ENCODE measurements at regions not wholly inside any gene's neighbourhood (a gene's known extent, or its start where the extent isn't known, plus 50 kb on each side); places are given as distances from the start of the nearest gene placed in this dataset.

- no peak overlapping the region for H3K4me3 ChIP-seq (ENCODE audit: low read length)
- no peaks in the 10 kb centered on the region for H3K27me3 Mint-ChIP-seq (ENCODE audit: insufficient read depth)
- WGBS, 2 experiments (ENCODE audit: insufficient coverage in 1 of 2, insufficient read length in 1 of 2): 81 to 100% methylated on average over 1 to 3 of the region's 3 CpGs
Measured at GRCh38 chr3:102102394-102102793, 253.1 kb downstream of the NFKBIZ start.

GRCh38 chr3:102104033-102104432 is 254.7 kb downstream of the NFKBIZ start:
- Histone ChIP-seq H3K36me3 (ENCODE audit: control insufficient read depth, insufficient read depth, low read length) (no peaks in the 10 kb centered on the region), H3K27ac (ENCODE audit: low read depth, low read length) (no peak overlapping the region), H3K4me3 (ENCODE audit: low read length) (no peak overlapping the region), H3K9ac (ENCODE audit: extremely low read depth, low read length, poor library complexity, severe bottlenecking) (no peak overlapping the region), H3K9me3 (ENCODE audit: control insufficient read depth, low read length) (peaks cover 3% of the 10 kb centered on the region), H3K4me1 (ENCODE audit: control insufficient read depth, insufficient read depth, low read length) (no peaks in the 10 kb centered on the region), H3K27me3 (ENCODE audit: control insufficient read depth, insufficient read depth, low read length, poor library complexity, severe bottlenecking) (no peaks in the 10 kb centered on the region)
- no peak overlapping the region for H3K27ac Mint-ChIP-seq
- H3K4me3 Mint-ChIP-seq: no peak overlapping the region
- no peaks in the 10 kb centered on the region for H3K36me3 Mint-ChIP-seq (ENCODE audit: low read depth)
- 75 to 92% methylated on average over 1 to 2 of the region's 2 CpGs for WGBS, 2 experiments (ENCODE audit: insufficient coverage in 1 of 2, insufficient read length in 1 of 2)
- H3K4me1 Mint-ChIP-seq: no peaks in the 10 kb centered on the region
- no peaks in the 10 kb centered on the region for H3K9me3 Mint-ChIP-seq
- no peak for TF ChIP-seq CTCF (conservative IDR thresholded peaks at IDR 0.05)
- no peak for DNase-seq
- no peaks in the 10 kb centered on the region for H3K27me3 Mint-ChIP-seq (ENCODE audit: insufficient read depth)

More at GRCh38 chr3:102102394-102102793, 253.1 kb downstream of the NFKBIZ start:
- Histone ChIP-seq H3K9me3 (ENCODE audit: control insufficient read depth, low read length) (no peaks in the 10 kb centered on the region), H3K4me1 (ENCODE audit: control insufficient read depth, insufficient read depth, low read length) (no peaks in the 10 kb centered on the region), H3K27ac (ENCODE audit: low read depth, low read length) (no peak overlapping the region), H3K27me3 (ENCODE audit: control insufficient read depth, insufficient read depth, low read length, poor library complexity, severe bottlenecking) (no peaks in the 10 kb centered on the region), H3K36me3 (ENCODE audit: control insufficient read depth, insufficient read depth, low read length) (no peaks in the 10 kb centered on the region), H3K9ac (ENCODE audit: extremely low read depth, low read length, poor library complexity, severe bottlenecking) (no peak overlapping the region)
- DNase-seq: no peak
- no peaks in the 10 kb centered on the region for H3K9me3 Mint-ChIP-seq
- no peak overlapping the region for H3K4me3 Mint-ChIP-seq
- H3K27ac Mint-ChIP-seq: no peak overlapping the region
- no peaks in the 10 kb centered on the region for H3K4me1 Mint-ChIP-seq
- TF ChIP-seq CTCF (conservative IDR thresholded peaks at IDR 0.05): no peak
- H3K36me3 Mint-ChIP-seq (ENCODE audit: low read depth): no peaks in the 10 kb centered on the region

GRCh38 chr3:102105193-102105592 is 255.9 kb downstream of the NFKBIZ start:
- peaks cover 3% of the 10 kb centered on the region for H3K9me3 ChIP-seq (ENCODE audit: control insufficient read depth, low read length)
- H3K27ac ChIP-seq (ENCODE audit: low read depth, low read length): no peak overlapping the region
- H3K9ac ChIP-seq (ENCODE audit: extremely low read depth, low read length, poor library complexity, severe bottlenecking): no peak overlapping the region
- DNase-seq: no peak
- H3K4me3 Mint-ChIP-seq: no peak overlapping the region
- H3K36me3 Mint-ChIP-seq (ENCODE audit: low read depth): no peaks in the 10 kb centered on the region
- WGBS, 2 experiments (ENCODE audit: insufficient coverage in 1 of 2, insufficient read length in 1 of 2): 92 to 100% methylated on average over 3 to 5 of the region's 5 CpGs
- H3K9me3 Mint-ChIP-seq: no peaks in the 10 kb centered on the region
- no peaks in the 10 kb centered on the region for H3K36me3 ChIP-seq (ENCODE audit: control insufficient read depth, insufficient read depth, low read length)
- no peak overlapping the region for H3K27ac Mint-ChIP-seq
- H3K4me1 Mint-ChIP-seq: no peaks in the 10 kb centered on the region
- no peaks in the 10 kb centered on the region for H3K4me1 ChIP-seq (ENCODE audit: control insufficient read depth, insufficient read depth, low read length)
- no peaks in the 10 kb centered on the region for H3K27me3 ChIP-seq (ENCODE audit: control insufficient read depth, insufficient read depth, low read length, poor library complexity, severe bottlenecking)
- no peak overlapping the region for H3K4me3 ChIP-seq (ENCODE audit: low read length)
- H3K27me3 Mint-ChIP-seq (ENCODE audit: insufficient read depth): no peaks in the 10 kb centered on the region
- no peak for TF ChIP-seq CTCF (conservative IDR thresholded peaks at IDR 0.05)

Measured in endodermal cell (in vitro differentiated cells).